ENCODE measurements at regions not wholly inside any gene's neighbourhood (a gene's known extent, or its start where the extent isn't known, plus 50 kb on each side); places are given as distances from the start of the nearest gene placed in this dataset.

GRCh38 chr2:223513771-223514455 is 88.2 kb downstream of the SCG2 start:
- DNase-seq (ENCODE audit: low read depth): peak; percentile 55
- H3K4me3 ChIP-seq (ENCODE audit: low read depth, low read length): no peak overlapping the region
- no peak for TF ChIP-seq CTCF (IDR thresholded peaks at IDR 0.05; ENCODE audit: low read depth, low read length, missing control alignments)
- in situ Hi-C loops (cut with HindIII; ENCODE audit: low sequenced_read_pairs): no loop called here

GRCh38 chr2:223519471-223519870 is 82.7 kb downstream of the SCG2 start:
- no peak overlapping the region for H3K4me3 ChIP-seq (ENCODE audit: low read depth, low read length)
- no peak for DNase-seq (ENCODE audit: low read depth)
- no peak for TF ChIP-seq CTCF (IDR thresholded peaks at IDR 0.05; ENCODE audit: low read depth, low read length, missing control alignments)
- in situ Hi-C loops (cut with HindIII; ENCODE audit: low sequenced_read_pairs): no loop called here

GRCh38 chr2:223522796-223523195 is 79.4 kb downstream of the SCG2 start:
- DNase-seq (ENCODE audit: low read depth): no peak
- in situ Hi-C loops (cut with HindIII; ENCODE audit: low sequenced_read_pairs): no loop called here
- H3K4me3 ChIP-seq (ENCODE audit: low read depth, low read length): no peak overlapping the region
- no peak for TF ChIP-seq CTCF (IDR thresholded peaks at IDR 0.05; ENCODE audit: low read depth, low read length, missing control alignments)

- no peak overlapping the region for H3K4me3 ChIP-seq (ENCODE audit: low read depth, low read length)
- in situ Hi-C loops (cut with HindIII; ENCODE audit: low sequenced_read_pairs): no loop called here
- DNase-seq (ENCODE audit: low read depth): no peak
- no peak for TF ChIP-seq CTCF (IDR thresholded peaks at IDR 0.05; ENCODE audit: low read depth, low read length, missing control alignments)
Observed at GRCh38 chr2:223523551-223524001, 78.6 kb downstream of the SCG2 start.

GRCh38 chr2:223524066-223524465 is 78.1 kb downstream of the SCG2 start:
- in situ Hi-C loops (cut with HindIII; ENCODE audit: low sequenced_read_pairs): no loop called here
- no peak overlapping the region for H3K4me3 ChIP-seq (ENCODE audit: low read depth, low read length)
- no peak for TF ChIP-seq CTCF (IDR thresholded peaks at IDR 0.05; ENCODE audit: low read depth, low read length, missing control alignments)
- no peak for DNase-seq (ENCODE audit: low read depth)

- in situ Hi-C loops (cut with HindIII; ENCODE audit: low sequenced_read_pairs): no loop called here
- DNase-seq (ENCODE audit: low read depth): no peak
Observed at GRCh38 chr2:223526106-223526505, 76.1 kb downstream of the SCG2 start.

More at GRCh38 chr2:223526106-223526505, 76.1 kb downstream of the SCG2 start:
- H3K4me3 ChIP-seq (ENCODE audit: low read depth, low read length): no peak overlapping the region
- no peak for TF ChIP-seq CTCF (IDR thresholded peaks at IDR 0.05; ENCODE audit: low read depth, low read length, missing control alignments)

Data from astrocyte of the cerebellum (primary cell).